Muscle layer of duodenum (tissue), 2 donors: ENCODE measurements at regions not wholly inside any gene's neighbourhood (a gene's known extent, or its start where the extent isn't known, plus 50 kb on each side); places are given as distances from the start of the nearest gene placed in this dataset.

Experiments used
- H3K27ac ChIP-seq: one replicate; pipeline ENCODE4 v1.7.0; 2013; ENCODE audit warnings: mild to moderate bottlenecking, low read length
- H3K27me3 ChIP-seq: one replicate; pipeline ENCODE4 v1.7.0; 2013; ENCODE audit warnings: low read depth, mild to moderate bottlenecking, control low read depth, low read length
- H3K36me3 ChIP-seq, 2 donors: one replicate each; pipeline ENCODE4 v1.7.0; 2013; ENCODE audit warnings: low read length in 2 of 2, control low read depth in 1 of 2, mild to moderate bottlenecking in 1 of 2; ENCODE audit not compliant: insufficient read depth in 2 of 2, control insufficient read depth in 1 of 2
- H3K4me1 ChIP-seq, 2 donors: one replicate each; pipeline ENCODE4 v1.7.0; 2013; ENCODE audit warnings: low read length in 2 of 2, mild to moderate bottlenecking in 2 of 2, control low read depth in 1 of 2, moderate library complexity in 1 of 2; ENCODE audit not compliant: insufficient read depth in 2 of 2, control insufficient read depth in 1 of 2
- H3K4me3 ChIP-seq, 2 donors: one replicate each; pipeline ENCODE4 v1.7.0; 2013; ENCODE audit warnings: low read length in 2 of 2, low read depth in 1 of 2, mild to moderate bottlenecking in 1 of 2
- H3K9me3 ChIP-seq, 2 donors: one replicate each; pipeline ENCODE4 v1.7.0; 2013; ENCODE audit warnings: low read length in 2 of 2, control low read depth in 1 of 2, mild to moderate bottlenecking in 1 of 2; ENCODE audit not compliant: control insufficient read depth in 1 of 2
- donor health status: healthy.

DNA sequence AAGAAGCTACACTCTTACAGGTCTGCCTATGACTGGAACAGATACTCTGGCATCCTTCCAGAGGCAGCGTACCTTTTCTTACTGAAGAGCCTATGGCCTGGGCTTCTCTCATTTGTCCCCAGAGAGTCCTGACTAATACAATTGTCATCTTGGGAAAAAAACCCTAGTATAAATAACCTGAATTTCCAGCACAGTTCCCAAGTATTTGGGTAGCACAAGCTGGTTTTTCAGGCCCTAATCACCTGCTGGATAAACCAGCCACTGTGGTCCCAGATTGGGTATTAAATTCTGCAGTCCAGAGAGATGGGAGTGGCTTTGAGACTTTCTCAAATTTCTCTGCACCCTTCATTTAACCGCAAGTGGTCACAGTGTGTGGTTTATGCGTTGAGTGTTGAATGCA lies 186.8 kb upstream of the NEBL start:
- H3K9me3 ChIP-seq = no peaks in the 10 kb centered on the region
- no peaks in the 10 kb centered on the region for H3K4me1 ChIP-seq
- H3K36me3 ChIP-seq = no peaks in the 10 kb centered on the region
- no peaks in the 10 kb centered on the region for H3K27me3 ChIP-seq
- H3K4me3 ChIP-seq = no peak overlapping the region
- no peak overlapping the region for H3K27ac ChIP-seq

DNA sequence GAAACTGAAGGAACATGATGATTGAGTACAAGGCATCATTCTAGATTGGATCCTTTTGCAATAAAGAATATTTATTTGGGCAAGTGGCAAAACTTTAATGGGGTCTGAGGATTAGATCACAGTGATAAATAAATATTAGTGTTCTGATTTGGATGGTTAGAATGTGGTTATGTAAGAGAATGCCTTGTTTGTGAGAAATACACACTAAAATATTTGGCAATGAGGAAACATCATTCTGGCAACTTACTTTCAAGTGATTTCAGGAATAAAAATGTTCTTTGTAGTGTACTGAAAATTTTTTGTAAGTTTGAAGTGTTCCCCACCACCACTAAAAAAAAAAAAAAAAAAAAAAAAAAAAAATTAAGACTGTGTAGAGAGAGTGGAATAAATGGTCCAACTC lies 185.1 kb upstream of the NEBL start:
- Histone ChIP-seq H3K4me3 (no peak overlapping the region), H3K27me3 (no peaks in the 10 kb centered on the region), H3K36me3 (no peaks in the 10 kb centered on the region), H3K27ac (no peak overlapping the region), H3K9me3 (no peaks in the 10 kb centered on the region), H3K4me1 (no peaks in the 10 kb centered on the region)

DNA sequence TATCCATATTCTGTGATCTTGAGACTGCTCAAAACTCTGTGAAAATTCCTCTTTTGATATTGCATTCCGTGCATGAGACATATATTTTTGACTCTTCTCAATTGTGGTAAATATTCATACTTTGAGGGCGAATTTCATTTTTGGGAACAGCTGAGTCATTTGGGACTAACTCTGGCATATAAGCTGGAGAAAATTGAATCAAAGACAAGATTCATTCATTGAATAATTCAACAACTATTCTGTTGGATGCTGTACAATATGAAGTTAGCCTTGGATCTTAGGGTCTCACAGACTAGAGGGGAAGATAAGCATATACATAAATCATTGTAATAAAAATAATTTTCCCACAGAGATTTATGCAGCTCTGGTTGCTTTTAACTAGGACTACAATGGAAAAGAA lies 183.2 kb upstream of the NEBL start:
- H3K4me3 ChIP-seq = no peak overlapping the region
- no peak overlapping the region for H3K27ac ChIP-seq
- no peaks in the 10 kb centered on the region for H3K27me3 ChIP-seq

DNA sequence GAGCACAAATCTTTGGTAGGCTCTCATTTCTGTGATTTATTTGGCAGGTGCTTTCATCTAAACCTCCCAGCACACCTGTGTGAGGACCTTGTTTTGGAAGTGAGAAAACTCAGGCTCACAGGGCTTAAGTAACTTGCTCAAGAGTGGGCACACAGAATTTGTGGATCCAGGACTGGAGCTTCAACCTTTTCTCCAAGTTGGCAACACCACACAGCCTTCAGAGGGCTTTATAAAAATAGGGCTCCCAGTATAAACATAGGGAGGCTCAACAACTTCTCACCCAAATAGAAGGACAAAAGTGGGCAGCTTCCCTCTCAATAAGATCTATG lies 182.2 kb upstream of the NEBL start:
- Histone ChIP-seq H3K27ac (no peak overlapping the region), H3K4me1 (no peaks in the 10 kb centered on the region), H3K27me3 (no peaks in the 10 kb centered on the region), H3K9me3 (no peaks in the 10 kb centered on the region), H3K4me3 (no peak overlapping the region), H3K36me3 (no peaks in the 10 kb centered on the region)

More for the DNA sequence above, 183.2 kb upstream of the NEBL start:
- H3K4me1 ChIP-seq = no peaks in the 10 kb centered on the region
- H3K36me3 ChIP-seq = no peaks in the 10 kb centered on the region
- H3K9me3 ChIP-seq = no peaks in the 10 kb centered on the region

DNA sequence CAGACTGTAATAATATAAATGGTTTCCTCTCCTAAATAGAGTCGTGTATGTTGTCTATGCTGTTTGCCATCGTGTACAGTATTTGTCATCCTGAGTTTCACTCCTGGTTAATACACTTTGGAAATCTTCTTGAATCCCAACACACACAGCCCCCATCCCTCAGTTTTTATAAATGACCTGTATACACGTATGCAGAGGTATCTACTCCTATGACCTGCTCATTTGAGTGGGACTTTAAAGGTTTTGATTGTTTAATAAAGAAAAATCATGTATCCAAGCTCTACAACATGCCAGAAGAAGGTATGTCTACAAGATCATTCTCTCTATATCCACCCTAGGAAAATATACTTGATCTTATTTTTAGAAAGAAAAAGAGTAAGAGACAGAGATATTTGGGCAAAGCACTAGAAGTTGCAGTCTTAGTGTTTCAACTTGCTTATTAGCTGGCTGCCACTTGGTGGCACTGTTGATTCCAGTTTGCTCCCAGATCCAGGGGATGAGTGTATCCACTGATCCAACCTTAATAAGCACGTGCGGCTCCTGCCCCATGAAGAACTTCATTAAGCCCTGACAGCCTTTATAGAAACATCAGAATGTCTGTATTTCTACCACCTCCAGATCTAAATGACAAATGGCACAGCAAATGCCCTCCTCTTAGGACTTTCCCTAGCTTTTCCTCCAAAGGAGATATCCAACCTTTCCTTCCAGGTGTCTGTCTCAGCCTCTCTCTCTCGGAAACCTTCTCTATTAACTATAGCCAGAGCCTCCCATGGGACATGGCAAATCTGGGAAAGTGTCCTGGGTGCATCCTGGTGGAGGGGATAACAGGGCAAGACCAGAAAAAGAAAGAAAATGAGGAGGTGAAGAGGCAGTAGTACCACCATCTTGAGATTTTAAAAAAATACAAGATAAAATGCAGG lies 181.6 kb upstream of the NEBL start:
- no peaks in the 10 kb centered on the region for H3K36me3 ChIP-seq
- no peaks in the 10 kb centered on the region for H3K9me3 ChIP-seq
- H3K4me1 ChIP-seq = no peaks in the 10 kb centered on the region
- H3K27me3 ChIP-seq = no peaks in the 10 kb centered on the region
- H3K27ac ChIP-seq = no peak overlapping the region
- H3K4me3 ChIP-seq = no peak overlapping the region

DNA sequence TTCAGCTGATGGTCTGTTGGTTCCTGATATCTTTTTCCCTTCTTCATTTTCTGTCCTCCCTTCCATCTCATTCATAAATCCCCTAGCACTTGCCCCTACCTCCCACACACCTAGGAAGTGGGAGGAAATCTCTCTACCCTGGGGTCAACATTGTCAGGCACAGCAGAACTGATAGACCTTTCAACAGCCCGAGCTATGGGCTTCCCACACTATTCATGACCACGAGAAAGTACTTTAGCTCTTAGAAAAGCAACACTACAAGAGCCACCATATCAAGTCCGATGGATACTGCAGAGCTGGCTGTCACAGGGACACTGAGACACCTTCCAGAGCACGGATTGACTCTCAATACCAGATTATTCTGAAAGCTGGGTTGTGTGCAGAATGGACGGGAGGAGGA lies 180.6 kb upstream of the NEBL start:
- Histone ChIP-seq H3K27ac (no peak overlapping the region), H3K36me3 (no peaks in the 10 kb centered on the region), H3K4me1 (no peaks in the 10 kb centered on the region), H3K9me3 (no peaks in the 10 kb centered on the region), H3K4me3 (no peak overlapping the region), H3K27me3 (no peaks in the 10 kb centered on the region)

DNA sequence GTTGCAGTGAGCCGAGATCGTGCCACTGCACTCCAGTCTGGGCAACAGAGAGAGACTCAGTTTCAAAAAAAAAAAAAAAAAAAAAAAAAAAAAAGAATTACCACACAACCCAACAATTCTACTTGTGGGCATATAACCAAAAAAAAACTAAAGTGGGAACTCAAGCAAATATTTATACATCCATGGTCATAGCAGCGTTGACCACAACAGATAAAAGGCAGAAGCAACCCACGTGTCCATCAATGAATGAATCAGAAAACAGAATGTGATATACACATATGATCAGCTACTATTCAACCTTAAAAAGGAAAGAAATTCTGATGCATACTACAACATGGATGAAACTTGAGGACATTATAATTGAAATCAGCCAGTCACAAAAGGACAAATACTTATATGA lies 179.3 kb upstream of the NEBL start:
- H3K27me3 ChIP-seq = no peaks in the 10 kb centered on the region
- no peak overlapping the region for H3K4me3 ChIP-seq
- H3K4me1 ChIP-seq = no peaks in the 10 kb centered on the region
- H3K9me3 ChIP-seq = no peaks in the 10 kb centered on the region
- no peak overlapping the region for H3K27ac ChIP-seq
- no peaks in the 10 kb centered on the region for H3K36me3 ChIP-seq

DNA sequence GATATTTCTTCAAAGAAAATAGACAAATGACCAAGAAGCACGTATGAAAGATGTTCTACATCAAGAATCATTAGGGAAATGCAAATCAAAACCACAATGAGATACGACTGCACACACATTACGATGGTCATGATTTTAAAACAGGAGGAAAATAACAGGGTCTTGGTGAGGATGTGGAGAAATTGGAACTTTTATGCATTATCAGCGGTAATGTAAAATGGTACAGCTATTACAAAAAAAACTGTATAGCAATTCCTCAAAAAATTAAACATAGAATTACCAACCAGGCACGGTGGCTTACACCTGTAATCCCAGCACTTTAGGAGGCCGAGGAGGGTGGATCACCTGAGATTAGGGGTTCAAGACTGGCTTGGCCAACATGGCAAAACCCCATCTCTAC lies 178.8 kb upstream of the NEBL start:
- Histone ChIP-seq H3K27me3 (no peaks in the 10 kb centered on the region), H3K9me3 (no peaks in the 10 kb centered on the region), H3K4me1 (no peaks in the 10 kb centered on the region), H3K27ac (no peak overlapping the region), H3K36me3 (no peaks in the 10 kb centered on the region), H3K4me3 (no peak overlapping the region)

DNA sequence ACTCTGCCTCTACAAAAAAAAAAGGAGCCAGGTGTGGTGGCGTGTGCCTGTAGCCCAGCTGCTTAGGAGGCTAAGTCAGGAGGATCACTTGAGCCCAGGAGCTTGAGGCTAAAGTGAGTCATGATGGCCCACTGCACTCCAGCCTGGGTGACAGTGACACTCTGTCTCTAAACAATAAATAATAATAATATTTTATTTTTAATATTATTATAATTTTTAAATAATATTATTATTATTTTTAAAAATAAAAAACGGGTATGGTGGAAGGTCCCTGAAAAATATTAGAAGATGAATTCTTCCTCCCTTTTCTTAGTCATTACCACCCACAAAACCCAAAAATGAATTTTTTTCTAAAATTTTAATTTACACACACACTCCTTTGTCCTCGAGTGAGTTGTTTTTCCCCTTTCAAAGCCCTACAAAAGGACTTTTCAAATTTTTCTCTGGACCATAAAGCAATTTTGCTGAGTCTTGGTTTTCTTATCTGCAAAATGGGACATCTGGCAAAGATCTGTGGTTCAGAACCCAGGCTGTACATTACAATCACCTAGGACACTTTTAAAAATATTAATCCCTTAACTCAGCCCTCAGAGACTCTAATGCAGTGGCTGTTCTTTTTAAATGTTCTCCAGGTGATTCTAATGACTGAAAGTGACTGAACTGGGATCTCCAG lies 174.0 kb upstream of the NEBL start:
- no peak overlapping the region for H3K4me3 ChIP-seq
- H3K4me1 ChIP-seq = no peaks in the 10 kb centered on the region
- H3K36me3 ChIP-seq = no peaks in the 10 kb centered on the region
- no peaks in the 10 kb centered on the region for H3K27me3 ChIP-seq
- no peak overlapping the region for H3K27ac ChIP-seq
- H3K9me3 ChIP-seq = no peaks in the 10 kb centered on the region

DNA sequence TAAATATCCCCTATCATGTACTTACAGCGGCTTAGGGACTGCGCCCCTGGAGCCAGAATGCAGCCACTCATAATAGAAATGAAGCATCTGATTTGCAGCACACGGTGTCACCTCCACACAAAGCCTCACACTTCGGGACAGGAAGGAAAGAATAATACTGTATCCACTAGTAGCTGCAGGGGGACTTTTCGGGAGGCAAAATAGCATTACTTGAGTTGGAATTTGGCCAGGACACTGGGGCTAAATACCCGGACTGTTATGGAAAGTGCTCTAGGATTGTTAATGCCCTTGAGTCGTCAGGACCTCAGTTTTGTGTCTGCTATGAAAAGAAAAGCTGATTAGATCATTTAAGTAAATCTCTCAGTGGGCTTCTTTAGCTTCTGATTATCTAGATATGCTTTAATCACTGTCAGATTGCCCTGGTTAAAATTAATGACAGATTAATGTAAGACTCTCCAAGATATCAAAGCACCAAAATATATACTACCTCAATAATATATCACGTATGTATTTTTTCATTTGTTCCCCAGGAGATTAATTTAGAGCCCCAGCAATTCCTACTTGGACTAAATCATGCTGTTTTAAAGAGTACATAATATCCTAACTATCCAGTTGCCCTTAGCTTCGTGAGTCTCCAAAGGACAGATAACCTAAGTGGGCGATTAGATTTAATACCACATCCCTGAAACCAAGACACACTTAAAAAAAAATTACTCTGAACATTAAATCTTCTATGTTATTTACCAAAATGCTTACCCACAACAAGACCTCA lies 173.0 kb upstream of the NEBL start:
- Histone ChIP-seq H3K27ac (no peak overlapping the region), H3K4me3 (no peak overlapping the region), H3K9me3 (no peaks in the 10 kb centered on the region), H3K36me3 (no peaks in the 10 kb centered on the region), H3K4me1 (no peaks in the 10 kb centered on the region), H3K27me3 (no peaks in the 10 kb centered on the region)

DNA sequence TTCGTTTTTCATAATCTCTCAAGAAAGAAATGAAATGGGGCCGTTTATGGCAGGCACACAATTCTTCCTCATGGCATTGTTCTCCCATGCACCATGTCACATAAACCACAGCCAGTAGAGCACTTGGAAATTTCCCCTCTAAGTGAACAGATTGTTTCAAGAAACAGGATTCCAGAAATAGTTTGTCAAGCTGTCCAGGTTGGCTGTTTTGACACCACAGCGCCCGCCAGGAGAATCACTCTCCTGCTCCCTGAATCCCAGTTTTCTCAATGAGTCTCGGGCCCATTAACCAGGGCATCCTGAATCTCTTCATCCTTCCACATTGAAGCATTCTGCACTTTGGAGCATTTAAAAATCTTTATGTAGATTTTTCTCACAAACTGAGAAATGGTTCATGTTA lies 172.2 kb upstream of the NEBL start:
- Histone ChIP-seq H3K4me3 (no peak overlapping the region), H3K36me3 (no peaks in the 10 kb centered on the region), H3K27me3 (no peaks in the 10 kb centered on the region), H3K9me3 (no peaks in the 10 kb centered on the region), H3K4me1 (no peaks in the 10 kb centered on the region), H3K27ac (no peak overlapping the region)
